ENCODE measurements at regions not wholly inside any gene's neighbourhood (a gene's known extent, or its start where the extent isn't known, plus 50 kb on each side); places are given as distances from the start of the nearest gene placed in this dataset.

DNA sequence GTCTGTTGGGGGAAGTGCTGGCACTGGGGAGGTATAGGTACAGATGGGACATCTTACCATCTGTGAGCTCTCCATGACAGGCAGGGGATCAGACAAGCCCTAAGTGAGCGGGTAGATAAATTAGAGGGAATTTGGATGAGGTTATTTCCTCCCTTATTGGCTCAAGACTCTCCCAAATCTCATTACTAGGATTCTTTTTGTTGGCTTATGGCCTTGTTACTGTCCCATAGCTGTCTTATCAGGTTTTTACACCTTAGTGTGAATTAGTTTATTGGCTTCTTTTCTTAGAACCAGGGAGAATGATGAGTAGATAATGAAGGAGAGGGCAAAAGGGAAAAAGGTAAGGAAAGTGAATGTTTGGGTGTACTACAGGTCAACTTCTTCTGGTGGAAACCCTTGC lies 191.1 kb upstream of the PRICKLE1 start:
- CTCF ChIA-PET = no interaction called here
- no peak overlapping the region for H3K4me3 ChIP-seq (replicated peaks in 1 of 2; ENCODE audit: low read depth in 1 of 2, low read length in 2 of 2)
- no peaks in the 10 kb centered on the region for H3K36me3 ChIP-seq (ENCODE audit: control insufficient read depth in 1 of 2, insufficient read depth in 2 of 2, low read length in 2 of 2)
- POLR2A ChIA-PET = no interaction called here
- no peaks in the 10 kb centered on the region for H4K20me1 ChIP-seq (ENCODE audit: insufficient read depth)
- H3K27me3 ChIP-seq (ENCODE audit: insufficient read depth, low read length) = no peaks in the 10 kb centered on the region
- ATAC-seq (no peak), DNase-seq (ENCODE audit: low read depth, low spot score) (no peak)
- RAD21 ChIA-PET (ENCODE audit: low non-redundant PET in 1 of 2, low total read pairs in 2 of 2, uncharacterized antibody in 2 of 2, unreplicated experiment in 2 of 2) = no interaction called here
- H2AFZ ChIP-seq (ENCODE audit: low read depth, low read length, poor library complexity, severe bottlenecking) = no peak overlapping the region
- H3K27ac ChIP-seq (ENCODE audit: low read depth, low read length) = no peak overlapping the region
- no peaks in the 10 kb centered on the region for H3K9me2 ChIP-seq (ENCODE audit: insufficient read depth)
- no peaks in the 10 kb centered on the region for H3K79me2 ChIP-seq (ENCODE audit: insufficient read depth, low read length)
- TF ChIP-seq POLR2AphosphoS5 (IDR thresholded peaks at IDR 0.05; ENCODE audit: low read depth, low read length) (no peak), REST (IDR thresholded peaks at IDR 0.05; ENCODE audit: low read depth) (no peak), ATF3 (IDR thresholded peaks at IDR 0.05) (no peak), FOSL1 (IDR thresholded peaks at IDR 0.05; ENCODE audit: low read depth) (no peak), CBX3 (IDR thresholded peaks at IDR 0.05; ENCODE audit: low read depth) (no peak), JUND (IDR thresholded peaks at IDR 0.05) (no peak), ZBTB33 (IDR thresholded peaks at IDR 0.05; ENCODE audit: extremely low read depth, insufficient replicate concordance, low read length) (no peak), EGR1 (IDR thresholded peaks at IDR 0.05; ENCODE audit: low read depth) (no peak)
- TF ChIP-seq, protein P1, sequence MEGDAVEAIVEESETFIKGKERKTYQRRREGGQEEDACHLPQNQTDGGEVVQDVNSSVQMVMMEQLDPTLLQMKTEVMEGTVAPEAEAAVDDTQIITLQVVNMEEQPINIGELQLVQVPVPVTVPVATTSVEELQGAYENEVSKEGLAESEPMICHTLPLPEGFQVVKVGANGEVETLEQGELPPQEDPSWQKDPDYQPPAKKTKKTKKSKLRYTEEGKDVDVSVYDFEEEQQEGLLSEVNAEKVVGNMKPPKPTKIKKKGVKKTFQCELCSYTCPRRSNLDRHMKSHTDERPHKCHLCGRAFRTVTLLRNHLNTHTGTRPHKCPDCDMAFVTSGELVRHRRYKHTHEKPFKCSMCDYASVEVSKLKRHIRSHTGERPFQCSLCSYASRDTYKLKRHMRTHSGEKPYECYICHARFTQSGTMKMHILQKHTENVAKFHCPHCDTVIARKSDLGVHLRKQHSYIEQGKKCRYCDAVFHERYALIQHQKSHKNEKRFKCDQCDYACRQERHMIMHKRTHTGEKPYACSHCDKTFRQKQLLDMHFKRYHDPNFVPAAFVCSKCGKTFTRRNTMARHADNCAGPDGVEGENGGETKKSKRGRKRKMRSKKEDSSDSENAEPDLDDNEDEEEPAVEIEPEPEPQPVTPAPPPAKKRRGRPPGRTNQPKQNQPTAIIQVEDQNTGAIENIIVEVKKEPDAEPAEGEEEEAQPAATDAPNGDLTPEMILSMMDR (IDR thresholded peaks at IDR 0.05 in 2 of 3, conservative IDR thresholded peaks at IDR 0.05 in 1 of 3; ENCODE audit: borderline replicate concordance in 1 of 3, insufficient read depth in 1 of 3, low read depth in 2 of 3, low read length in 2 of 3) = no peak
- no peak overlapping the region for H3K9ac ChIP-seq (ENCODE audit: low read length)
- BruUV-seq (replicated peaks) = no TSS peak
- H3K4me1 ChIP-seq (ENCODE audit: control insufficient read depth in 1 of 2, insufficient read depth in 2 of 2, low read length in 2 of 2) = peaks cover 0 to 9% of the 10 kb centered on the region in 2 experiments; a peak in 1 of 4 replicates
- H3K9me3 ChIP-seq (ENCODE audit: control insufficient read depth in 1 of 2, insufficient read depth in 1 of 2, low read depth in 1 of 2, low read length in 2 of 2) = no peaks in the 10 kb centered on the region
- intact Hi-C loops (cut with micrococcal nuclease) = no loop called here
- no peak overlapping the region for H3K4me2 ChIP-seq (ENCODE audit: low read length)
